Heart left ventricle (tissue), 16 donors: ENCODE measurements at regions not wholly inside any gene's neighbourhood (a gene's known extent, or its start where the extent isn't known, plus 50 kb on each side); places are given as distances from the start of the nearest gene placed in this dataset.

ENCODE experiments used
- ATAC-seq, 4 donors: fragments of 200-7000 bp; cut with Tn5 transposase; one replicate each; pipeline ENCODE4 v1.9.1; 2020 to 2022; ENCODE audit warnings: moderate library complexity in 4 of 4, mild to moderate bottlenecking in 3 of 4, moderate number of reproducible peaks in 1 of 4
- DNase-seq, 5 donors: peaks; one replicate each; pipeline ENCODE4 v3.0.0-alpha.2; 2020
- H3K27ac ChIP-seq, 12 donors: fragments of 200-600 bp; sonication (generic) in 4 of 12; one replicate each; pipeline versions ENCODE4 v1.5.0 to v1.8.0; 2016 to 2022; ENCODE audit warnings: mild to moderate bottlenecking in 2 of 12
- H3K27me3 ChIP-seq, 9 donors: fragments of 200-600 bp; sonication (generic) in 2 of 9; one replicate each; pipeline versions ENCODE4 v1.5.1 to v1.8.0; 2016 to 2022; ENCODE audit warnings: mild to moderate bottlenecking in 3 of 9
- H3K36me3 ChIP-seq, 9 donors: fragments of 200-600 bp; sonication (generic) in 2 of 9; one replicate each; pipeline versions ENCODE4 v1.5.0 to v1.8.0; 2018 to 2022; ENCODE audit warnings: mild to moderate bottlenecking in 2 of 9
- H3K4me1 ChIP-seq, 12 donors: fragments of 200-600 bp; sonication (generic) in 4 of 12; one replicate each; pipeline versions ENCODE4 v1.5.0 to v1.8.0; 2016 to 2022; ENCODE audit warnings: mild to moderate bottlenecking in 3 of 12
- H3K4me3 ChIP-seq, 12 donors: fragments of 200-600 bp; sonication (generic) in 4 of 12; one replicate each; pipeline versions ENCODE4 v1.5.0 to v1.8.0; 2017 to 2022; ENCODE audit warnings: mild to moderate bottlenecking in 9 of 12, moderate library complexity in 4 of 12
- H3K9me3 ChIP-seq, 12 donors: fragments of 200-600 bp; sonication (generic) in 4 of 12; one replicate each; pipeline versions ENCODE4 v1.5.0 to v1.8.0; 2016 to 2022; ENCODE audit warnings: mild to moderate bottlenecking in 1 of 12
- POLR2A ChIP-seq, 2 donors: fragments of 450-650 bp; IDR thresholded peaks; one replicate each; pipeline ENCODE4 v1.6.1; 2017; ENCODE audit warnings: antibody characterized with exemption in 2 of 2, mild to moderate bottlenecking in 2 of 2, moderate library complexity in 2 of 2
- WGBS, 4 donors: extraction: QIAGEN DNeasy Blood & Tissue Kit in 2 of 4; methylation state at CpG; one replicate each; pipeline versions ENCODE4 v1.1.5 to v1.1.7; 2013 to 2018; 5-methylcytosine and 5-hydroxymethylcytosine counted together
- intact Hi-C, 10 donors: fragments of 100-400 bp; cut with DNase I; formaldehyde crosslinking; loops; one replicate each; pipeline versions ENCODE4 v1.11.1 to v1.14.2; 2022
- TF ChIP-seq, protein P1 (sequence below), 12 donors: fragments of 200-600 bp; sonication (generic) in 4 of 12; IDR thresholded peaks; one replicate each; pipeline versions ENCODE4 v1.5.0 to v1.8.0; 2018 to 2022; ENCODE audit warnings: antibody characterized with exemption in 12 of 12, mild to moderate bottlenecking in 5 of 12
- donor health status: ischemic (EF 13 %, LVEDD 7.1; RV severe dilation, severe dysfunction).
- donor health status: healthy with polysubstance abuse.
- donor health status: DM: no; HTN: yes; CAD: no.
- donor health status: DM: no; HTN: no; CAD: no.
- donor health status: ischemic (EF 25% LVEDD 6.9; RV normal size, moderate dysfunction).
- donor health status: ischemic (EF 25% LVEDD 5.7; RV mildly dilated, moderate dysfunction).
- donor health status: healthy.
- donor health status: DM: yes; HTN: yes; CAD: no.
- donor health status: ischemic (EF 35%, LVEDD 5.7; RV mildly dilated, moderate dysfunction).
- donor health status: nonischemic (EF 11% LVEDD 7.7; RV severe dilation, severe dysfunction).
- donor health status: DM: yes; HTN: yes; CAD: no.
- donor health status: PGD.
- donor health status: ischemic (EF 29% LVEDD 5.4; RV normal size, mild dysfunction).
- donor health status: nonischemic (EF 23%, LVEDD 6.1; RV moderate dilation, normal function).

DNA sequence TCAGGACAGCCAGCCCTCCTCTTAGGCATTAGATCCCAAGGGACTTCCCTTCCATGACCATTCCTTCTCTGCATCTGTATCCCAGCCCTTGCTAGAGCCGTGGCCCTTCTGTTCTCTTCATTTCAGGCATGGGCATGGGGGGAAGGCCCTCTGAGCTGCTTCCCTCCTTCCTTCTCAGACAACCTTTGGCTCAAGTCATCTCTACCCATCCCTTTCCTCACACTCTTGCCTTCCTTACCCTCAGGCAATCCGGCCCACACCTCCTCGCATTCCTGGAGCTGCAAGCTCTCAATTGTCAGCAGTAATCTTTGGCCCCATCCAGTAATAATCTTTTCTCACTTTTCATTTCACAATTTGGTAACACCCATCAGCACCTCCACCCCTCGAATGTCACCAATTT, 426.9 kb upstream of the JARID2 start:
- no peaks in the 10 kb centered on the region for H3K9me3 ChIP-seq
- H3K27me3 ChIP-seq: no peaks in the 10 kb centered on the region
- peaks cover 0 to 9% (median 3%) of the 10 kb centered on the region in 12 donors for H3K4me1 ChIP-seq
- WGBS, 4 donors: 95 to 96% (median 95%) methylated on average over 4 of the region's 4 CpGs
- ATAC-seq (no peak), DNase-seq (no peak)
- no peaks in the 10 kb centered on the region for H3K36me3 ChIP-seq
- intact Hi-C loops: loop anchor here in 1 of 10 donors (10.0 kb wide), 1 partner anchor 426 kb away; the partner anchor contains the start of gene JARID2
- no peak overlapping the region for H3K27ac ChIP-seq
- TF ChIP-seq POLR2A (IDR thresholded peaks at IDR 0.05): no peak
- TF ChIP-seq, protein P1, sequence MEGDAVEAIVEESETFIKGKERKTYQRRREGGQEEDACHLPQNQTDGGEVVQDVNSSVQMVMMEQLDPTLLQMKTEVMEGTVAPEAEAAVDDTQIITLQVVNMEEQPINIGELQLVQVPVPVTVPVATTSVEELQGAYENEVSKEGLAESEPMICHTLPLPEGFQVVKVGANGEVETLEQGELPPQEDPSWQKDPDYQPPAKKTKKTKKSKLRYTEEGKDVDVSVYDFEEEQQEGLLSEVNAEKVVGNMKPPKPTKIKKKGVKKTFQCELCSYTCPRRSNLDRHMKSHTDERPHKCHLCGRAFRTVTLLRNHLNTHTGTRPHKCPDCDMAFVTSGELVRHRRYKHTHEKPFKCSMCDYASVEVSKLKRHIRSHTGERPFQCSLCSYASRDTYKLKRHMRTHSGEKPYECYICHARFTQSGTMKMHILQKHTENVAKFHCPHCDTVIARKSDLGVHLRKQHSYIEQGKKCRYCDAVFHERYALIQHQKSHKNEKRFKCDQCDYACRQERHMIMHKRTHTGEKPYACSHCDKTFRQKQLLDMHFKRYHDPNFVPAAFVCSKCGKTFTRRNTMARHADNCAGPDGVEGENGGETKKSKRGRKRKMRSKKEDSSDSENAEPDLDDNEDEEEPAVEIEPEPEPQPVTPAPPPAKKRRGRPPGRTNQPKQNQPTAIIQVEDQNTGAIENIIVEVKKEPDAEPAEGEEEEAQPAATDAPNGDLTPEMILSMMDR (IDR thresholded peaks at IDR 0.05): no peak
- H3K4me3 ChIP-seq: no peak overlapping the region

DNA sequence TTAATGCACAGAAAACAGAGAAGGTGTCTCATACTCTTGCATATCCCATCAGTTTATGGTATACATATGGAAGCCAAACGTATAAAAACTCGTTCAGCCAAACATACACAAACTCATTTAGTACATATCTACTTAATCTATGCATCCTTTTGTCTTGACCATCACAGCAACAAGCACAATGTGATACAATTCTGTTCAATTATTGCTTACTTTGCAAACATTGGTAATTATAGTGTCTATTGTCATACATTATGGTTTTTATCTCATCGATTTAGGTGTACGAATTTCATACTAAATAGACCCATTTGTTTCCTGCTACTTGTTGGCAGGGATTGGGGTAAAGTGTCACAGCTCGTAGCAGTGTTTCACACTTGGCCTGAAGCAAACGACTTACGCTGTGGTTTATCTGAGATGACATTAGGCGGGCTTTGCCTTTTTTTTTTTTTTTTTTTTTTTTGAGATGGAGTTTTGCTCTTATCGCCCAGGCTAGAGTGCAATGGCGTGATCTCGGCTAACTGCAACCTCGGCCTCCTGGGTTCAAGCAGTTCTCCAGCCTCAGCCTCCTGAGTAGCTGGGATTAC, 425.9 kb upstream of the JARID2 start:
- Histone ChIP-seq H3K9me3 (no peaks in the 10 kb centered on the region), H3K36me3 (no peaks in the 10 kb centered on the region), H3K4me1 (peaks cover 0 to 18% (median 7%) of the 10 kb centered on the region in 12 donors), H3K4me3 (no peak overlapping the region), H3K27me3 (no peaks in the 10 kb centered on the region), H3K27ac (no peak overlapping the region)
- 92 to 96% (median 95%) methylated on average over 9 to 12 of the region's 12 CpGs for WGBS, 4 donors
- intact Hi-C loops: loop anchor here in 1 of 10 donors (10.0 kb wide), 1 partner anchor 425 kb away; the partner anchor contains the start of gene JARID2
- TF ChIP-seq, protein P1 (IDR thresholded peaks at IDR 0.05): no peak
- TF ChIP-seq POLR2A (IDR thresholded peaks at IDR 0.05): no peak
- ATAC-seq: no peak
- DNase-seq: no peak

DNA sequence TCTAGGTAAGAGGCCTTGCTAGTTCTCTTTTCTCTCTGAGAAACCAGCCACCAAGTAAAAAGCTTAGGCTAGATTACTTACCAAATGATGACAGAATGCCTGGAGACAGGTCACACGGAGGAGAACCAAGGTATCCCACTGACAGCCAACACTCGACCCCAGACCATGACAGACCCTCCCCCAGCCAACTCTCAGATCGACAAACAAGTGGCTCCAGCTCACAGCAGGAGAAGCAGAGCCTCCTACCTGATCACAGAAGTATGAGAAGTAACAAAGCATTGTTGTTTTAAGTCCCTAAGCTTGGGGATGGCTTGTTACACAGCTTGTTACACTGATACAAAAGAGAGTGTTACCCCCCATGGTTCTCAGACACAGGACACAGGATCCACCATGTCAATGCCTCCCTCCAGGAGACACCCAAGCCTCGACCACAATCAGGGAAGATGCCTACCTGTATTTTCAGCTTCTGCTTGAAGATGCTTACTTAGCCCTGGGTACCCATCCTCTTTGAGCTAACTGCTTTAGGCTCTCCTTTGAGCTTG, 423.8 kb upstream of the JARID2 start:
- Histone ChIP-seq H3K9me3 (no peaks in the 10 kb centered on the region), H3K27me3 (no peaks in the 10 kb centered on the region), H3K36me3 (no peaks in the 10 kb centered on the region), H3K27ac (no peak overlapping the region), H3K4me3 (no peak overlapping the region), H3K4me1 (peaks cover 0 to 18% (median 7%) of the 10 kb centered on the region in 12 donors)
- ATAC-seq: no peak
- DNase-seq: no peak
- TF ChIP-seq, protein P1 (IDR thresholded peaks at IDR 0.05): no peak
- TF ChIP-seq POLR2A (IDR thresholded peaks at IDR 0.05): no peak
- intact Hi-C loops: no loop called here
- 63 to 79% (median 73%) methylated on average over 4 of the region's 4 CpGs for WGBS, 4 donors

DNA sequence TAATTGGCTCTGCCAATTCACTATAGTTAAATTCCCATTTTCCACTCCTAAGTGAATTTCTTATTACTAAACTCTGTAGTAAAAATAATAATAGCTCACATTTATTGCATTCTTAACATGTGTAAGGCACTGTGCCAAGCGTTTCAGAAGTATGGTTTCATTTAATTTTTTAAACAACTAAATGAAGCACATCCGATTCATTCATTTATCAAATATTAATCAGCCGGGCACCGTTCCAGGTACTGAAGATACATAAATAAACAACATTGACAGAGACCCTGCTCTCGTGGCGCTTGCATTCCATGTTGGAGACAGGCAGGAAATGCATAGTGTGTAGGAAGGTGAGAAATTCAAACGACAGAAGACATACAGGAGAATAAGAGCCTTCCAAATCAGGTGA, 423.2 kb upstream of the JARID2 start:
- Histone ChIP-seq H3K27ac (no peak overlapping the region), H3K4me1 (peaks cover 0 to 18% (median 7%) of the 10 kb centered on the region in 12 donors), H3K4me3 (no peak overlapping the region), H3K9me3 (no peaks in the 10 kb centered on the region), H3K27me3 (no peaks in the 10 kb centered on the region), H3K36me3 (no peaks in the 10 kb centered on the region)
- WGBS, 4 donors: 84 to 90% (median 85%) methylated on average over 7 of the region's 7 CpGs
- TF ChIP-seq, protein P1 (IDR thresholded peaks at IDR 0.05): no peak
- TF ChIP-seq POLR2A (IDR thresholded peaks at IDR 0.05): no peak
- ATAC-seq: no peak
- intact Hi-C loops: no loop called here
- no peak for DNase-seq
